Calu3 (cell line): ENCODE measurements at regions not wholly inside any gene's neighbourhood (a gene's known extent, or its start where the extent isn't known, plus 50 kb on each side); places are given as distances from the start of the nearest gene placed in this dataset.

Experiments used
- BruUV-seq: library from RNA; stranded (reverse); fragments of 400-500 nt; replicated peaks from 2 replicates; lab custom pipeline; 2021; lab: Mats Ljungman, UMichigan
- CTCF ChIA-PET: fragments of 300-600 bp; sonication (Branson Sonifier 250); formaldehyde crosslinking; loops from one replicate; lab custom pipeline; 2022; ENCODE audit warnings: antibody characterized with exemption; lab: Charles Lee
- DNase-seq: peaks from one replicate; pipeline ENCODE4 v3.0.0; 2022
- H3K27ac Mint-ChIP-seq: one replicate; pipeline ENCODE4 v1.8.0; 2022; ENCODE audit warnings: mixed read lengths; ENCODE audit not compliant: unreplicated experiment
- H3K27me3 Mint-ChIP-seq: one replicate; pipeline ENCODE4 v1.8.0; 2022; ENCODE audit warnings: mixed read lengths; ENCODE audit not compliant: unreplicated experiment
- H3K36me3 Mint-ChIP-seq: one replicate; pipeline ENCODE4 v1.8.0; 2022; ENCODE audit warnings: mild to moderate bottlenecking, moderate library complexity, mixed read lengths; ENCODE audit not compliant: insufficient read depth, unreplicated experiment
- H3K4me1 Mint-ChIP-seq: one replicate; pipeline ENCODE4 v1.8.0; 2022; ENCODE audit warnings: mild to moderate bottlenecking, low read depth, mixed read lengths; ENCODE audit not compliant: unreplicated experiment
- H3K4me3 Mint-ChIP-seq: one replicate; pipeline ENCODE4 v1.8.0; 2022; ENCODE audit warnings: mild to moderate bottlenecking, low read depth, moderate library complexity, mixed read lengths; ENCODE audit not compliant: unreplicated experiment
- H3K9me3 Mint-ChIP-seq: one replicate; pipeline ENCODE4 v1.8.0; 2022; ENCODE audit warnings: low read depth, mixed read lengths; ENCODE audit not compliant: unreplicated experiment
- intact Hi-C: fragments of 100-400 bp; cut with micrococcal nuclease; formaldehyde crosslinking; loops from one replicate; pipeline ENCODE4 v1.10.0; 2022; ENCODE audit not compliant: unreplicated experiment
- TF ChIP-seq, protein P1 (sequence below): fragments of 200-600 bp; IDR thresholded peaks from one replicate; pipeline ENCODE4 v1.8.0; 2022; ENCODE audit warnings: antibody characterized with exemption; ENCODE audit not compliant: unreplicated experiment

DNA sequence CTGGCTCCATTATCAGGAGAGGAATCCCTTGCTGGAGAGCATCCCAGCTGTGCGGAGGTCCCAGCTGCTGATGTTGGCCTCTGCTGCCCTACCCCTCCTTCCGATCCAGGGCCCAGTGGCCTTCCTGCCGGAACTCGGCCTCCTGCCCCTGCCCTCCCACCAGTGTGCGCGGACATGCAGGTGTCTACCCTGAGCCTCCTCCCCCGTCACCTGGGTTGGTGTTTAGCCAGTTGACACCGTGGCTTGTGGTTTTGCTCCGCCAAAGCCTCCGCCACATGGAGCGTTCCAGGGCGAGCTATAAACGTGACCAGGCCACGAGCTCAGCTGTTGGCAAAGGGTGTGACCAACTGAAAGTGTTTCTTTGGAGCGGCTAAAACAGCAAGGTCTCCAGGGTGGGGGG, 1104.3 kb downstream of the BCL11B start:
- H3K27me3 Mint-ChIP-seq, result no peaks in the 10 kb centered on the region
- CTCF ChIA-PET, result no interaction called here
- TF ChIP-seq, protein P1, sequence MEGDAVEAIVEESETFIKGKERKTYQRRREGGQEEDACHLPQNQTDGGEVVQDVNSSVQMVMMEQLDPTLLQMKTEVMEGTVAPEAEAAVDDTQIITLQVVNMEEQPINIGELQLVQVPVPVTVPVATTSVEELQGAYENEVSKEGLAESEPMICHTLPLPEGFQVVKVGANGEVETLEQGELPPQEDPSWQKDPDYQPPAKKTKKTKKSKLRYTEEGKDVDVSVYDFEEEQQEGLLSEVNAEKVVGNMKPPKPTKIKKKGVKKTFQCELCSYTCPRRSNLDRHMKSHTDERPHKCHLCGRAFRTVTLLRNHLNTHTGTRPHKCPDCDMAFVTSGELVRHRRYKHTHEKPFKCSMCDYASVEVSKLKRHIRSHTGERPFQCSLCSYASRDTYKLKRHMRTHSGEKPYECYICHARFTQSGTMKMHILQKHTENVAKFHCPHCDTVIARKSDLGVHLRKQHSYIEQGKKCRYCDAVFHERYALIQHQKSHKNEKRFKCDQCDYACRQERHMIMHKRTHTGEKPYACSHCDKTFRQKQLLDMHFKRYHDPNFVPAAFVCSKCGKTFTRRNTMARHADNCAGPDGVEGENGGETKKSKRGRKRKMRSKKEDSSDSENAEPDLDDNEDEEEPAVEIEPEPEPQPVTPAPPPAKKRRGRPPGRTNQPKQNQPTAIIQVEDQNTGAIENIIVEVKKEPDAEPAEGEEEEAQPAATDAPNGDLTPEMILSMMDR, result no peak

DNA sequence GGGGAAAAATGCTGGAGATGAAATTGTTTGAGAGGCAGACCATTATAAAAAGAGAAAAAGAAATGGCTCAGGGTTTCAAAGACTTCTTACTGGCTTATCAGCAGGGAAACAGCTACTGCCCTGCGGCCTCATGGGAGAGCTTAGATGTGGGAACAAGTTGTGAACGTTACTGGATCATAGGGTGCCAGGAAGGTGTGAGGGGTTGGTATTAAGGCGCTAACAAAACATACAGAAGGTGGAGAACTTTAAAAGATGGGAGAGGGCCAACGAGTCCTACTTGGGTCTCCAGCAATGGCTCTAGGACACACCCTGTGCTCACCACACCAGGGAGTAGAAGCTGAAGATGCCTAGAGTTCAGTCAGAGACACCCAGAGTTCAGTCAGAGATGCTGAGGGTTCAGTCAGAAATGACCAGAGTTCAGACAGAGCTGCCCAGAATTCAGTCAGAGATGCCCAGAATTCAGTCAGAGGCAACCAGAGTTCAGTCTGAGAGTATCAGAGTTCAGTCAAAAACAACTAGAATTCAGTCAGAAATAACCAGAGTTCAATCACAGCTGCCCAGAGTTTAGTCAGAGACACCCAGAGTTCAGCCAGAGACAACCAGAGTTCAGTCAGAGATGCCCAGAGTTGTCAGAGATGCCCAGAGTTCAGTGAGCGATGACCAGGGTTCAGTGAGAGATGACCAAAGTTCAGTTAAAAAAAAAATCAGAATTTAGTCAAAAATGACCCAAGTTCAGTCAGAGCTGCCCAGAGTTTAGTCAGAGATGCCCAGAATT, 1103.6 kb downstream of the BCL11B start:
- CTCF ChIA-PET, result no interaction called here
- no peaks in the 10 kb centered on the region for H3K4me1 Mint-ChIP-seq
- H3K27ac Mint-ChIP-seq, result no peak overlapping the region
- BruUV-seq, result no TSS peak
- intact Hi-C loops, result no loop called here
- H3K4me3 Mint-ChIP-seq, result no peak overlapping the region
- no peaks in the 10 kb centered on the region for H3K36me3 Mint-ChIP-seq
- H3K9me3 Mint-ChIP-seq, result peaks cover 7% of the 10 kb centered on the region
- H3K27me3 Mint-ChIP-seq, result no peaks in the 10 kb centered on the region
- TF ChIP-seq, protein P1, result no peak
- DNase-seq, result no peak

More for the DNA sequence above, 1104.3 kb downstream of the BCL11B start:
- Mint-ChIP-seq H3K27ac (no peak overlapping the region), H3K36me3 (no peaks in the 10 kb centered on the region), H3K9me3 (peaks cover 10% of the 10 kb centered on the region), H3K4me1 (no peaks in the 10 kb centered on the region), H3K4me3 (no peak overlapping the region)
- intact Hi-C loops, result no loop called here
- no TSS peak for BruUV-seq
- DNase-seq, result no peak

DNA sequence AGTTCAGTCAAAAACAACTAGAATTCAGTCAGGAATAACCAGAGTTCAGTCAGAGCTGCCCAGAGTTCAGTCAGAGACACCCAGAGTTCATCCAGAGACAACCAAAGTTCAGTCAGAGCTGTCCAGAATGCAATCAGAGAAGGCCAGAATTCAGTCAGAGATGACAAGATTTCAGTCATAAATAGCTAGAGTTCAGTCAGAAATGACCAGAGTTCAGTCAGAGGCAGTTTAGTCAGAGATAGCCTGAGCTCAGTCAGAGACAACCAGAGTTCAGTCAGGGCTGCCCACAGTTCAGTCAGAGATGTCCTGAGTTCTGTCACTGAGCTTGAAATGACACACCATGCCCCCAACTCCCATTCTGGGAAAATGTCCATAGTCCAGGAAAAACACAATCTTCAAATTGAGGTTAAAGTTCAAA, 1102.8 kb downstream of the BCL11B start:
- Mint-ChIP-seq H3K36me3 (no peaks in the 10 kb centered on the region), H3K9me3 (peaks cover 4% of the 10 kb centered on the region), H3K27me3 (no peaks in the 10 kb centered on the region), H3K4me1 (no peaks in the 10 kb centered on the region), H3K27ac (no peak overlapping the region), H3K4me3 (no peak overlapping the region)
- TF ChIP-seq, protein P1, result no peak
- intact Hi-C loops, result no loop called here
- BruUV-seq, result no TSS peak
- CTCF ChIA-PET, result no interaction called here
- DNase-seq, result no peak

DNA sequence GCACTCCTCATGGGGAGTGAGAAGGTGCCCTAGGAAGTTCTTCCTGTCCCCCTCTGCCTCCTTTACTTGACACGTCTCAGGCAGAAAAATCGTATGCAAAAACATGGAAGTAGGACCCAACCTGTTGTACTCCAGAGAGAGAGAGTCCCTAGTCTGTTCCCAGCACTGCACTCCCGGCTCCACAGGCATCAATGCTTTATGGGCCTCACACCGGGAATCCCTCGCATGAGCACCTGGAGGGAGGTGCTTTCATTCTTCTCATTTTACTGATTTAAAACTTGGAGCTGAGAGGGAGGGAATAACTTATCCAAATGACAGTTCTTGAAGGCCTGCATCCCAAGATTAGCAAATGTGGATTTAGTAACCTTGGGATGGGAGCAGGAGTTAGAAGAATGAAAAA, 1101.4 kb downstream of the BCL11B start:
- intact Hi-C loops, result no loop called here
- Mint-ChIP-seq H3K27ac (no peak overlapping the region), H3K4me3 (no peak overlapping the region), H3K4me1 (no peaks in the 10 kb centered on the region), H3K27me3 (no peaks in the 10 kb centered on the region), H3K9me3 (peaks cover 7% of the 10 kb centered on the region), H3K36me3 (no peaks in the 10 kb centered on the region)
- no peak for DNase-seq
- BruUV-seq, result no TSS peak
- CTCF ChIA-PET, result no interaction called here
- TF ChIP-seq, protein P1, result no peak
